Upper lobe of left lung (tissue), 4 donors: ENCODE measurements at regions not wholly inside any gene's neighbourhood (a gene's known extent, or its start where the extent isn't known, plus 50 kb on each side); places are given as distances from the start of the nearest gene placed in this dataset.
"Not testable (repeated sequence)": the region's sequence is repeated elsewhere in the genome, so short reads cannot be mapped to it uniquely, and the experiment has no call there.

Experiments used
- POLR2A ChIP-seq, 4 donors: fragments of 450-650 bp; IDR thresholded peaks; one replicate each; pipeline ENCODE4 v1.5.1; 2016 to 2017; ENCODE audit warnings: antibody characterized with exemption in 4 of 4, mild to moderate bottlenecking in 2 of 4
- POLR2AphosphoS5 ChIP-seq, 2 donors: sonication (generic); formaldehyde crosslinking; IDR thresholded peaks; one replicate each; pipeline ENCODE4 v1.5.1; 2017; ENCODE audit warnings: antibody characterized with exemption in 2 of 2
- TF ChIP-seq, protein P1 (sequence below), 6 experiments: fragments of 450-650 bp in 4 of 6; fragments of 200-600 bp in 2 of 6; sonication (generic) in 2 of 6; IDR thresholded peaks; one replicate each; pipeline ENCODE4 v1.5.1; 2016 to 2019; ENCODE audit warnings: antibody characterized with exemption in 6 of 6

- TF ChIP-seq POLR2A, POLR2AphosphoS5 (IDR thresholded peaks at IDR 0.05): not testable (repeated sequence)
- TF ChIP-seq, protein P1, sequence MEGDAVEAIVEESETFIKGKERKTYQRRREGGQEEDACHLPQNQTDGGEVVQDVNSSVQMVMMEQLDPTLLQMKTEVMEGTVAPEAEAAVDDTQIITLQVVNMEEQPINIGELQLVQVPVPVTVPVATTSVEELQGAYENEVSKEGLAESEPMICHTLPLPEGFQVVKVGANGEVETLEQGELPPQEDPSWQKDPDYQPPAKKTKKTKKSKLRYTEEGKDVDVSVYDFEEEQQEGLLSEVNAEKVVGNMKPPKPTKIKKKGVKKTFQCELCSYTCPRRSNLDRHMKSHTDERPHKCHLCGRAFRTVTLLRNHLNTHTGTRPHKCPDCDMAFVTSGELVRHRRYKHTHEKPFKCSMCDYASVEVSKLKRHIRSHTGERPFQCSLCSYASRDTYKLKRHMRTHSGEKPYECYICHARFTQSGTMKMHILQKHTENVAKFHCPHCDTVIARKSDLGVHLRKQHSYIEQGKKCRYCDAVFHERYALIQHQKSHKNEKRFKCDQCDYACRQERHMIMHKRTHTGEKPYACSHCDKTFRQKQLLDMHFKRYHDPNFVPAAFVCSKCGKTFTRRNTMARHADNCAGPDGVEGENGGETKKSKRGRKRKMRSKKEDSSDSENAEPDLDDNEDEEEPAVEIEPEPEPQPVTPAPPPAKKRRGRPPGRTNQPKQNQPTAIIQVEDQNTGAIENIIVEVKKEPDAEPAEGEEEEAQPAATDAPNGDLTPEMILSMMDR (IDR thresholded peaks at IDR 0.05), result not testable (repeated sequence)
Observed at GRCh38 chr21:5117666-5118295, 5403.6 kb upstream of the TPTE start.
